ENCODE measurements at regions not wholly inside any gene's neighbourhood (a gene's known extent, or its start where the extent isn't known, plus 50 kb on each side); places are given as distances from the start of the nearest gene placed in this dataset.
"Not testable (repeated sequence)": the region's sequence is repeated elsewhere in the genome, so short reads cannot be mapped to it uniquely, and the experiment has no call there.

GRCh38 chr2:87496036-87497006 is 251.6 kb upstream of the PLGLB2 start:
- TF ChIP-seq BACH2 (CRISPR knock-in tag; IDR thresholded peaks at IDR 0.05; ENCODE audit: borderline replicate concordance); TOX (CRISPR knock-in tag; IDR thresholded peaks at IDR 0.05; ENCODE audit: borderline replicate concordance); TCF4 (CRISPR knock-in tag; IDR thresholded peaks at IDR 0.05; ENCODE audit: borderline replicate concordance); RARB (CRISPR knock-in tag; IDR thresholded peaks at IDR 0.05); POU6F1 (CRISPR knock-in tag; IDR thresholded peaks at IDR 0.05; ENCODE audit: borderline replicate concordance, low read depth); PATZ1 (CRISPR knock-in tag; IDR thresholded peaks at IDR 0.05; ENCODE audit: borderline replicate concordance); ZFP3 (CRISPR knock-in tag; IDR thresholded peaks at IDR 0.05); ISL1 (CRISPR knock-in tag; IDR thresholded peaks at IDR 0.05); ZC3H10 (CRISPR knock-in tag; IDR thresholded peaks at IDR 0.05): not testable (repeated sequence)

Data from SK-N-SH treated with all-trans-retinoic acid at 6 μM for 48 hours (cell line).